Ovary (tissue), 7 donors: ENCODE measurements at regions not wholly inside any gene's neighbourhood (a gene's known extent, or its start where the extent isn't known, plus 50 kb on each side); places are given as distances from the start of the nearest gene placed in this dataset.

Experiments
- DNase-seq, 5 donors: peaks; one replicate each; pipeline ENCODE4 v3.0.0-alpha.2; 2019 to 2020
- H3K27ac ChIP-seq, 2 donors: fragments of 200-600 bp; one replicate each; pipeline versions ENCODE4 v1.5.1 to v1.8.0; 2019 to 2022
- H3K27me3 ChIP-seq: fragments of 200-600 bp; one replicate; pipeline ENCODE4 v1.8.0; 2022
- H3K36me3 ChIP-seq: fragments of 200-600 bp; sonication (generic); one replicate; pipeline ENCODE4 v1.5.1; 2019
- H3K4me1 ChIP-seq: one replicate; pipeline ENCODE4 v1.8.1; 2013; ENCODE audit warnings: mild to moderate bottlenecking, moderate library complexity; ENCODE audit not compliant: insufficient read depth
- H3K4me3 ChIP-seq: fragments of 200-600 bp; sonication (generic); one replicate; pipeline ENCODE4 v1.5.1; 2017
- H3K9me3 ChIP-seq, 2 donors: fragments of 200-600 bp in 1 of 2; sonication (generic) in 1 of 2; one replicate each; pipeline versions ENCODE4 v1.5.1 to v1.8.1; 2013 to 2019; ENCODE audit warnings: mild to moderate bottlenecking in 1 of 2, moderate library complexity in 1 of 2
- CTCF ChIP-seq, 3 donors: fragments of 450-650 bp in 2 of 3; fragments of 200-600 bp in 1 of 3; IDR thresholded peaks; one replicate each; pipeline versions ENCODE4 v1.5.1 to v1.8.0; 2016 to 2022; ENCODE audit warnings: antibody characterized with exemption in 3 of 3, mild to moderate bottlenecking in 1 of 3
- EP300 ChIP-seq: sonication (generic); formaldehyde crosslinking; IDR thresholded peaks from one replicate; pipeline ENCODE4 v1.6.1; 2017; ENCODE audit warnings: antibody characterized with exemption
- POLR2A ChIP-seq: fragments of 450-650 bp; IDR thresholded peaks from one replicate; pipeline ENCODE4 v1.6.1; 2017; ENCODE audit warnings: antibody characterized with exemption, mild to moderate bottlenecking, moderate library complexity
- WGBS, 3 donors: extraction: QIAGEN DNeasy Blood & Tissue Kit in 1 of 3; methylation state at CpG; one replicate each; pipeline versions ENCODE4 v1.1.5 to v1.1.7; 2013 to 2017; 5-methylcytosine and 5-hydroxymethylcytosine counted together
- intact Hi-C, 4 donors: fragments of 100-400 bp; cut with DNase I; formaldehyde crosslinking; loops; one replicate each; pipeline versions ENCODE4 v1.11.0 to v1.15.1; 2022 to 2023
- donor health status: DM: no; HTN: no; CAD: no; lungs with moderate emphysema.
- donor health status: DM: no; HTN: no; CAD: no.
- donor health status: Bipolar disorder and iron deficiency.
- donor health status: DM: no; HTN: no; CAD: no.
- donor health status: DM: yes; HTN: yes; CAD: no.

DNA sequence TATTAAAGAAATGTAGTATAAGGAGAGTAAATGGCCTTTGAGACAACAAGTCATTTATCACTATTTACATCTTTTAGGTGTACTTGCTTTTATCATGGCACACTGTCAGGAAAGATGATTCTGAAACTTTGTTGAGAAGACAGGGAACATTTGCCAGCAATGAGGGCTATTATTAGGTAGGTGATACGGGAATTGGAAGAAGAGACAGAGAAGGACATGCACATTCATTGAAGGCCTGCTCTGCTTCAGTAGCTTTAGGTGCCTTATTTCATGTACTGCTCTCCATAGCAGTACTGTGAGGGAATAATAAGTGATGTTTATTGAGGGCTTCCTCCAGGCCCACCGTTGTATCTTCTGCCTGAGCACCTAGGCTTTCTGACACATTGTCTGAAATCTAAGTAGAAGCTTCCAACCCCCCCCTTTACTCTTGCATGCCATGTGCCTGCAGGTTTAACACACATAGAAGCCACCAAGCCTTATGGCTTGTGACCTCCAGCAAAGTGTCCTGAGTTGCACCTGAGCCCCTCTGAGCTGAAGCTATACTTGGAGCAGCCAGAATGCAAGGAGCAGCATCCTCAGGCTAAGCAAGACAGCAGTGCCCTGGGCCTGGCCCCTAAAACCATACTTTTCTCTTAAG, 275.2 kb upstream of the VLDLR start:
- TF ChIP-seq POLR2A (no peak), CTCF (IDR thresholded peaks at IDR 0.05) (no peak), EP300 (no peak)
- WGBS, 3 donors = 86 to 94% (median 91%) methylated on average over 2 of the region's 2 CpGs
- H3K36me3 ChIP-seq = no peaks in the 10 kb centered on the region
- H3K27ac ChIP-seq = no peak overlapping the region
- intact Hi-C loops = no loop called here
- H3K27me3 ChIP-seq = no peaks in the 10 kb centered on the region
- H3K4me1 ChIP-seq = peaks cover 2% of the 10 kb centered on the region
- H3K4me3 ChIP-seq = no peak overlapping the region
- H3K9me3 ChIP-seq = no peaks in the 10 kb centered on the region
- no peak for DNase-seq

DNA sequence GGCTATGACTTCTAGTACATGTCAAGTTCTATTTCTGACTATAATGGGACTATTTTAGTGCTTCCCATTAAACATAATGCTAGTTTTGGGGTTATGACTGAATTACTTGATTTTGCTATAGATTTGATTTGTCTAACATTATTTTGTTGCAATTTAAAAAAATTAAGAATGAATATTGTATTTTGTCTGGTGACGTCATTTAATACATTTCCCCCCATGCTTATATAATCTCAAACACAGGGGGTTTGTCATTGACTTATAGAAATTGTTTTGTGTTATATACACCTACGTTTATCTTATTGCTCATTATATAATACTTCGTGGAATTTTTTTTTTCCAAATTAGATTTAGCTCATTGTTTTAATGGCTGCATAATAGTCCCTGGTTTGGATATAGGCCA, 270.3 kb upstream of the VLDLR start:
- Histone ChIP-seq H3K27me3 (no peaks in the 10 kb centered on the region), H3K27ac (no peak overlapping the region), H3K4me1 (peaks cover 7% of the 10 kb centered on the region), H3K9me3 (no peaks in the 10 kb centered on the region), H3K36me3 (no peaks in the 10 kb centered on the region), H3K4me3 (no peak overlapping the region)
- no peak for TF ChIP-seq EP300
- no peak for DNase-seq
- 92 to 95% (median 93%) methylated on average over 3 of the region's 3 CpGs for WGBS, 3 donors
- intact Hi-C loops = no loop called here

DNA sequence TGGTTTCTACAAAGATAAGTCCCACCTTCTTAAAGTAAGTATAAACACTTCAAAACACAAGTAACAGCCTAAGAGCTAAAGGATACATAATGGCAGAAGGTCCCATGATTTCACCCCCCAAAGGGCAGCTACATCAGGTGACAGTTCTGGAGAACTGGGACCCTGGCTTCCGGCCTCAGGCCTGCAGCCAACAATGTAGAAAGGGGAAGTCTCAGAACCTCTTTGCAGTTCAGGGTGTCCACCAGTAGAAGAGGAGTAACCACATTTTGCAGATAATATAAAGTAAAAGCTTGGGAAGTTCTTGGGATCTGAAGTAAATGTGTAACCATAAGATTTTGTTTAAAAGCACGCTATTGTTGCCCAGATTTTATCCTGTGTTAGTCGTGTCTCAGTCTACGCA, 267.4 kb upstream of the VLDLR start:
- Histone ChIP-seq H3K27me3 (no peaks in the 10 kb centered on the region), H3K27ac (peak overlapping the region in 1 of 2 donors; percentile 81), H3K9me3 (no peaks in the 10 kb centered on the region), H3K4me3 (no peak overlapping the region), H3K4me1 (peaks cover 7% of the 10 kb centered on the region), H3K36me3 (no peaks in the 10 kb centered on the region)
- intact Hi-C loops = no loop called here
- DNase-seq = peak in 4 of 5 donors; percentile 23 to 52 (median 42)
- no peak for TF ChIP-seq EP300
- no peak for TF ChIP-seq CTCF (IDR thresholded peaks at IDR 0.05)
- WGBS, 3 donors = 23 to 34% (median 27%) methylated on average over 4 of the region's 4 CpGs

DNA sequence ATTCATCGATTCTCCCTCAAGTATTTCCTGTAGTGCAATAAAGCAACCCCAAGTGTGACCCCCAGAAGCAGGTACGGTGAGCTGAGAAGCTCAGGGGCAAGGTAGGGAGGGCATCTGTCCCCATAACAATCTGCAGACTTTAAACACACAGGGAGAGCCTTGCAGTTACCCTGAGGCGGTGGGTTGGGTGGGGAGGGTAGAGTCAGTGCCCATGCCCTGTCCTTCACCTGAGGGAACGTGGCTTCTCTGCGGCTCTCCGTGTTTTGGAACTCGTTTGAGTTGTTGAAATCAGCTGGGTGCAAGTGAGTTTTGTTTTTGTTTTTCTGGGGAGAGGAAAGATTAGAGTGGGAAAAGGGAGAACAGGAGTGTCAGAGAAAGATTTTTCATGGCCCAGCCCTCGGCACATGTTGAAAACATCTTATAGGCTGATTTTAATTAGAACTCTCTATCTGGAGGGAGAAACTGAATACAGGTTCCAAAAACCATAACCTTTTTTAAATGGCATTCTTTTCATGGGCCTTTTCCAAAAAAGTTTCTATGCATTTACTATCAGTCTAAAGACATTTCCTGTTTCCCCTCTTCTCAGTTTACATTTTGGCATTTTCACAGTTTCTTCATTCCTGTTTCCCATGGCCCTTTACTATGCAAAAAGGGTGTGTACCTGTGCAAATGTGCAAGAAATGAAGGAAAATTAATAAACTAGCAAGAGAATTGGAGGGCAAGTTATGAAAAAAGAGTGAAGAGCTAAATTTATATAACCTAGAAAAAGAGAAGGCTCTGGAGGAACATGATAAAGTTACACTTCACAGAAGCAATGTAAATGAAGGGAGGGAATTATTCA, 266.5 kb upstream of the VLDLR start:
- peak; percentile 47 to 70 (median 54) for DNase-seq
- H3K9me3 ChIP-seq = no peaks in the 10 kb centered on the region
- TF ChIP-seq EP300 (no peak), POLR2A (no peak), CTCF (IDR thresholded peaks at IDR 0.05) (no peak)
- no peaks in the 10 kb centered on the region for H3K36me3 ChIP-seq
- intact Hi-C loops = loop anchor here in 1 of 4 donors (5.0 kb wide), 1 partner anchor 217 kb away; no protein-coding TSS in a partner anchor
- WGBS, 3 donors = 6 to 20% (median 10%) methylated on average over 8 of the region's 8 CpGs
- no peaks in the 10 kb centered on the region for H3K27me3 ChIP-seq
- H3K4me1 ChIP-seq = peaks cover 6% of the 10 kb centered on the region
- peak overlapping the region in 1 of 2 donors; percentile 81 for H3K27ac ChIP-seq
- H3K4me3 ChIP-seq = no peak overlapping the region

- WGBS, 3 donors = 10 to 22% (median 19%) methylated on average over 7 of the region's 7 CpGs
- H3K9me3 ChIP-seq = no peaks in the 10 kb centered on the region
- H3K4me3 ChIP-seq = no peak overlapping the region
- TF ChIP-seq EP300 = no peak
- H3K27me3 ChIP-seq = no peaks in the 10 kb centered on the region
- H3K36me3 ChIP-seq = no peaks in the 10 kb centered on the region
- DNase-seq = peak; percentile 62 to 83 (median 67)
- intact Hi-C loops = loop anchor here in 1 of 4 donors (5.0 kb wide), 1 partner anchor 217 kb away; no protein-coding TSS in a partner anchor
- H3K27ac ChIP-seq = peak overlapping the region in 1 of 2 donors; percentile 81
- H3K4me1 ChIP-seq = peaks cover 6% of the 10 kb centered on the region
These were observed 265.9 kb upstream of the VLDLR start for GRCh38 chr9:2355697-2355983.
